ENCODE measurements at regions not wholly inside any gene's neighbourhood (a gene's known extent, or its start where the extent isn't known, plus 50 kb on each side); places are given as distances from the start of the nearest gene placed in this dataset.

GRCh38 chr4:165782623-165783022, 90.4 kb upstream of the TLL1 start:
- no peaks in the 10 kb centered on the region for H3K9me3 ChIP-seq
- TF ChIP-seq POLR2A (IDR thresholded peaks at IDR 0.05), result no peak
- no peak for TF ChIP-seq CTCF (IDR thresholded peaks at IDR 0.05)
- ATAC-seq (no peak), DNase-seq (no peak)
- no peaks in the 10 kb centered on the region for H3K36me3 ChIP-seq (replicated peaks in 1 of 2; ENCODE audit: insufficient read depth in 1 of 2, low read depth in 2 of 2)
- intact Hi-C loops (cut with DNase I), result no loop called here
- peaks cover 9% of the 10 kb centered on the region for H3K4me1 ChIP-seq
- no peak overlapping the region for H3K27ac ChIP-seq
- no peaks in the 10 kb centered on the region for H3K27me3 ChIP-seq
- H3K4me3 ChIP-seq, result no peak overlapping the region

- no peaks in the 10 kb centered on the region for H3K27me3 ChIP-seq
- ATAC-seq (no peak), DNase-seq (no peak)
- H3K36me3 ChIP-seq (replicated peaks in 1 of 2; ENCODE audit: insufficient read depth in 1 of 2, low read depth in 2 of 2), result no peaks in the 10 kb centered on the region
- TF ChIP-seq POLR2A (IDR thresholded peaks at IDR 0.05) (no peak), CTCF (IDR thresholded peaks at IDR 0.05) (no peak)
- intact Hi-C loops (cut with DNase I), result no loop called here
- no peaks in the 10 kb centered on the region for H3K9me3 ChIP-seq
- peaks cover 9% of the 10 kb centered on the region for H3K4me1 ChIP-seq
- no peak overlapping the region for H3K4me3 ChIP-seq
- 59 to 74% methylated on average over 3 of the region's 3 CpGs for WGBS, 2 donors
- H3K27ac ChIP-seq, result no peak overlapping the region
Observed at GRCh38 chr4:165783626-165784025, 89.4 kb upstream of the TLL1 start.

- H3K27ac ChIP-seq, result no peak overlapping the region
- H3K27me3 ChIP-seq, result no peaks in the 10 kb centered on the region
- TF ChIP-seq POLR2A (IDR thresholded peaks at IDR 0.05) (no peak), CTCF (IDR thresholded peaks at IDR 0.05) (no peak)
- no peak overlapping the region for H3K4me3 ChIP-seq
- peak in 1 of 4 donors; percentile 9 for DNase-seq
- no peaks in the 10 kb centered on the region for H3K9me3 ChIP-seq
- H3K36me3 ChIP-seq (replicated peaks in 1 of 2; ENCODE audit: insufficient read depth in 1 of 2, low read depth in 2 of 2), result no peaks in the 10 kb centered on the region
- 57 to 68% methylated on average over 1 of the region's 1 CpG for WGBS, 2 donors
- no peak for ATAC-seq
- intact Hi-C loops (cut with DNase I), result no loop called here
- H3K4me1 ChIP-seq, result peaks cover 9% of the 10 kb centered on the region
Observed at GRCh38 chr4:165784672-165785071, 88.4 kb upstream of the TLL1 start.

GRCh38 chr4:165785337-165785736, 87.7 kb upstream of the TLL1 start:
- no peaks in the 10 kb centered on the region for H3K36me3 ChIP-seq (replicated peaks in 1 of 2; ENCODE audit: insufficient read depth in 1 of 2, low read depth in 2 of 2)
- TF ChIP-seq POLR2A (IDR thresholded peaks at IDR 0.05), result no peak
- no peak for TF ChIP-seq CTCF (IDR thresholded peaks at IDR 0.05)
- no peak overlapping the region for H3K27ac ChIP-seq
- H3K4me3 ChIP-seq, result no peak overlapping the region
- peaks cover 4% of the 10 kb centered on the region for H3K4me1 ChIP-seq
- H3K27me3 ChIP-seq, result no peaks in the 10 kb centered on the region
- 58 to 59% methylated on average over 2 of the region's 2 CpGs for WGBS, 2 donors
- intact Hi-C loops (cut with DNase I), result no loop called here
- H3K9me3 ChIP-seq, result no peaks in the 10 kb centered on the region
- ATAC-seq (no peak), DNase-seq (no peak)

GRCh38 chr4:165787516-165788274, 85.3 kb upstream of the TLL1 start:
- 42 to 44% methylated on average over 4 of the region's 4 CpGs for WGBS, 2 donors
- no peak for DNase-seq
- intact Hi-C loops (cut with DNase I), result no loop called here
- TF ChIP-seq CTCF (IDR thresholded peaks at IDR 0.05), result no peak
- TF ChIP-seq POLR2A (IDR thresholded peaks at IDR 0.05), result no peak
- Histone ChIP-seq H3K27me3 (no peaks in the 10 kb centered on the region), H3K27ac (no peak overlapping the region), H3K4me3 (no peak overlapping the region), H3K36me3 (replicated peaks in 1 of 2; ENCODE audit: insufficient read depth in 1 of 2, low read depth in 2 of 2) (no peaks in the 10 kb centered on the region), H3K4me1 (no peaks in the 10 kb centered on the region), H3K9me3 (no peaks in the 10 kb centered on the region)
- no peak for ATAC-seq
